SJSA1 (cell line): ENCODE measurements at regions not wholly inside any gene's neighbourhood (a gene's known extent, or its start where the extent isn't known, plus 50 kb on each side); places are given as distances from the start of the nearest gene placed in this dataset.

Experiments
- DNase-seq, 2 experiments: peaks; one replicate each; pipeline ENCODE4 v3.0.0-alpha.2; 2015 to 2020; ENCODE audit warnings: low spot score in 2 of 2, low read depth in 1 of 2
- H3K27ac ChIP-seq: fragments of 250-450 bp; sonication (Bioruptor Pico); 2 replicates; pipeline ENCODE4 v1.5.1; 2020; ENCODE audit warnings: mild to moderate bottlenecking, moderate library complexity
- H3K27me3 ChIP-seq: fragments of 250-450 bp; sonication (Bioruptor Pico); replicated peaks from 2 replicates; pipeline ENCODE4 v1.5.1; 2020; ENCODE audit warnings: mild to moderate bottlenecking, moderate library complexity
- H3K36me3 ChIP-seq: fragments of 250-450 bp; sonication (Bioruptor Pico); 2 replicates; pipeline ENCODE4 v1.5.1; 2020; ENCODE audit warnings: mild to moderate bottlenecking
- H3K4me1 ChIP-seq: fragments of 250-450 bp; sonication (Bioruptor Pico); replicated peaks from 2 replicates; pipeline ENCODE4 v1.6.1; 2021; ENCODE audit warnings: mild to moderate bottlenecking
- H3K4me3 ChIP-seq: fragments of 250-450 bp; sonication (Bioruptor Pico); 2 replicates; pipeline ENCODE4 v1.5.1; 2020; ENCODE audit warnings: mild to moderate bottlenecking
- H3K9me3 ChIP-seq: fragments of 250-450 bp; sonication (Bioruptor Pico); replicated peaks from 2 replicates; pipeline ENCODE4 v1.5.1; 2020; ENCODE audit warnings: mild to moderate bottlenecking

DNA sequence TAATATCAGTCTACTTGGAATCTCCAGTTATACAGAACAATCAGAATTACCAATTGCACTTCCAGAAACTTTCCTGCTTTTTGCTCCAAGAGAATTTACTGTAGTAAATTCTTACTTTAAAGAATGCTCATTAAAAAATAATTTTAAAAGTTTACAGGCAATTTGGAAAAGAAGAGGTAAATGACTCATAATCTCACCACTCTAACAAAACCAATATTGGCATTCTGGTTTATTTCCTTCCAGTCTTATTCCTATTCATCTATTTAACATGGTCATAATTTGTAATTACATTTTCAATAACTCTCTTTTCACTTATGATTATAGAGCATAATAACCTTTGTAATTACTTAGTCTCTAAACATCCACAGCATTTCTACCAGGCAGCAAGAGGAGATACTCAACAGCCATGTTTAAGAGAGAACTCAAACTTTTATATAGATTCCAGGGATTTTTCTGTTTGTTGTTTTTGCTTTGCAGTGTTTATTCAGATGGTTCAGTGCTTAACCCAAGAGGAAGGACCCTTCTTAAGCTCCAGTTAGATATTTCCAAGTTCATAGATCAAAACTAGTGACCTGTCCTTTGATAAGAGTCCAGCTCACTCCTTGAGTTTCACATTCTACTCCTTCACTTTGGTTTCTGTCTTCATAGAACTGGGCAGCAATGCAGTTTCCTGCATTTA is 464.7 kb downstream of the TXNL1 start:
- no peaks in the 10 kb centered on the region for H3K9me3 ChIP-seq
- H3K27me3 ChIP-seq = no peaks in the 10 kb centered on the region
- peaks cover 26% of the 10 kb centered on the region for H3K4me1 ChIP-seq
- DNase-seq = no peak
- no peaks in the 10 kb centered on the region for H3K36me3 ChIP-seq
- no peak overlapping the region for H3K4me3 ChIP-seq
- no peak overlapping the region for H3K27ac ChIP-seq

GRCh38 chr18:56172527-56172926 is 465.9 kb downstream of the TXNL1 start:
- Histone ChIP-seq H3K4me1 (peaks cover 38% of the 10 kb centered on the region), H3K9me3 (no peaks in the 10 kb centered on the region), H3K27ac (no peak overlapping the region), H3K4me3 (no peak overlapping the region), H3K36me3 (no peaks in the 10 kb centered on the region), H3K27me3 (no peaks in the 10 kb centered on the region)
- DNase-seq = no peak

GRCh38 chr18:56171848-56172247 is 466.5 kb downstream of the TXNL1 start:
- no peak for DNase-seq
- peaks cover 44% of the 10 kb centered on the region for H3K4me1 ChIP-seq
- H3K27me3 ChIP-seq = no peaks in the 10 kb centered on the region
- no peak overlapping the region for H3K4me3 ChIP-seq
- H3K36me3 ChIP-seq = no peaks in the 10 kb centered on the region
- no peak overlapping the region for H3K27ac ChIP-seq
- H3K9me3 ChIP-seq = no peaks in the 10 kb centered on the region

DNA sequence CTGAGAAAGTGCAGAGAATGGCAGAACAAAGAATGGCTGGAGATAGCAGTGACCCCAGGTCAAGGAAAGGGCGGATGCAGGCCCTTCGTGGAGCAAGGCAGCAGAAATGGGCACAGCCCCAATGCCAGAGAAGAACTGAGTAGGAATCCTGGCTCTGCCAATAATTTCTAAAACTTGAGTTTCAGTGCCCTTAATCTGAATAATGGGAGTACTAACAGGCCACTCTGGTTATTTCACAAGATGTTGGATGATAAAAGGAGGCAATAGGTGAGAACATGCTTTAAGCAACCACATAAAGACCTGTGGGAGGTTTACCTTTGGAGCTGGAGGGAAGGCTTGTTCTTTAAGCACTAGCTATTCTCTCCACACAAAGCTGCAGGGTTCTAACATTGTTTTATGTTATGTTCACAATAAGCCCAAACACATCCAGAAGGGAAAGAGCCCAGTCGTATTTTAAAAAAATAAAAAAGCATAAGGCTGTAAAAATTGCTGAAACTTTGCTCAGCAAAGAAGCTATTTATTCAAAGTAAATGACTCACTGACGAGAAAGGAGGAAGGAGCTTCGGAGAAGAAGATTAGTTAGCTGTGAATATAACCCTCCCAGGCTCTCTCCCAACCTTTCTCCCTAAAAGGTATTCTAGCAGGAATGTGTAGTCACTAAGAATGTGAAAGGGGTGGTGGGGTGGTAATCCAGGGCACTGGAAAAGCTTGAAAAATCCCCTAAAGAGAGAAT is 470.2 kb downstream of the TXNL1 start:
- Histone ChIP-seq H3K4me1 (peaks cover 49% of the 10 kb centered on the region), H3K4me3 (no peak overlapping the region), H3K27me3 (no peaks in the 10 kb centered on the region), H3K36me3 (no peaks in the 10 kb centered on the region), H3K9me3 (no peaks in the 10 kb centered on the region), H3K27ac (peak overlapping the region; percentile 81)
- peak; percentile 68 to 81 for DNase-seq

DNA sequence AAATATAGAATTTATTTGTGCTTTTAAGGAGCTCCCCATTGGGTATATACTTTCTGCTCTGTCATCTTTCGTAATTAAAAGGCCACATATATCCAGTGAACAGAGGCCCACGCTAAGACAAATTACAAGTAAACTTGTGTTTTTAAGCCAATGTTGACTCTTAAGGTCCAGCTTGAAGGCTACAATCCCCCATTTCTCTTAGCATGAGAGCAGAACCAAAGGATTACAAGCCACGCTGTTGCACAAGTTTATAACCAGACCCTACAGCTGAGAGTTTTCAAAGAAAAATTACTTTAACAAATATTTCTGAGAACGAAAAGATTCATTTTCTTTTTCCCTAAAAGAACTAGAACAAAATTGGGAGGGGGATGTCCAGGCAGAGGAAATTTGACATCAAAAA is 471.0 kb downstream of the TXNL1 start:
- Histone ChIP-seq H3K36me3 (no peaks in the 10 kb centered on the region), H3K9me3 (no peaks in the 10 kb centered on the region), H3K27ac (peak overlapping the region; percentile 81), H3K4me3 (no peak overlapping the region), H3K27me3 (no peaks in the 10 kb centered on the region), H3K4me1 (peaks cover 47% of the 10 kb centered on the region)
- no peak for DNase-seq

DNA sequence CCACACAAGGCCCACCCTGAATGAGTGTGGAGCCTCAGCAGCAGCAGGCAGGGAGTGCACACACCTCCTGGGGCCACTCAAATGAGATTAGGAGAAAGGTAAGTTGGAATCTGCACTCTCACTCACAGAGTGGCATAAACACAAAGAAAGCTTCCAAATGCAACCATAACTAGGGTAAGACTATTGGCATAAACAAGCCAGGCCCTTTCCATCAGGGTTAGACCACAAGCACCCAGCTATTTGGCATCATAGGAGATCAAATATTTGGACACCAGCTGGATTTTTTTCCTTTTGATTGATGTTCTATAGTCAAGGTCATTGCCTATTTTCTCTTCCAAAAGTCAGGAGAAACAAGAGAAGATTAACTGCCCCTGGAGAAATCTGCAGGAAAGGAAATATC is 471.5 kb downstream of the TXNL1 start:
- Histone ChIP-seq H3K27me3 (no peaks in the 10 kb centered on the region), H3K36me3 (no peaks in the 10 kb centered on the region), H3K27ac (peak overlapping the region; percentile 81; the same call in 1 of the 2 replicates), H3K9me3 (no peaks in the 10 kb centered on the region), H3K4me3 (no peak overlapping the region), H3K4me1 (peaks cover 47% of the 10 kb centered on the region)
- DNase-seq = no peak

- Histone ChIP-seq H3K36me3 (no peaks in the 10 kb centered on the region), H3K4me3 (no peak overlapping the region), H3K27ac (no peak overlapping the region), H3K27me3 (no peaks in the 10 kb centered on the region), H3K4me1 (peaks cover 54% of the 10 kb centered on the region), H3K9me3 (no peaks in the 10 kb centered on the region)
- no peak for DNase-seq
Measured at GRCh38 chr18:56165601-56166355, 472.6 kb downstream of the TXNL1 start.

DNA sequence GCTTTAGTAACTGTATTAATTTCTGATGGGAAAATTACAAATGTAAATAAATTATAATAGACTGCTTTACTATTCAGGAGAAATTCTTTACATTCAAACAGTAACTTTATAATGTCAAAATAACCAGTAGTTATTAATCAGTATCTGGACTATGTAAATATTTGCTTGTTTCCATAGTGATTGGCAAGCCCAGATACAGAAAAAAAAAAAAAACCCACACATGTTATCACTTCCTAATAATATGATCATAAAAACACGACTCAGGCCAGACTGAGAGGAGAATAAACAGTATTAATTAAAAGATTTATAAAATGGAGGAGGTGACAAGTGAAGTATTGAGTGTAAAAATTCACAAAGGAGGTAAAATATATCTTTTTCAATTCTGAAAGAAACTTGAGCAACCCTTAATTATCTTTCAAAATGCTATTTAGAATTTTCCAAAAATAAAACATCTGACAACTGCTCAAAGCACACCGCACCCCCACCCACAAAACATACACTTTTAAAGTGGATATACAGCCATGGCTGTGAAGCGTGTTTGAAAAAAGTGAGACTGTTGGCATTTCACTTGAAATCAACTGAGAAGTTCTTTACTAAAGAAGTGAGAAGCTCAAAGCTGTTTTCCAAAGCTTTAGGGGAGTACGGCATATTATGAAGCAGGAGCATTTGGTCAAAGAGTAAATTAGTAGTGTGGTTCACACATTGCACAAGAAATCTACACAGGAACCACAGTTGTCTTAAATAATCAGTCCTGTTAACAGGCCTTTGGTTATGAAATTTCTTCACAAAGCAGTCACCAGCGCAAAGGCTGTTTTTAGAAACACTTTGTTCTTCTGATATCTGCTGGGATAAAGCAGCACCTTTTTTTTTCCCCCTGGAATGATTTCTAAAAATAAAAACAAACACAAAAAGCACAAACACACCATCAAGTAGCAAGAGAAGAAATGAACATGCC is 475.8 kb downstream of the TXNL1 start:
- Histone ChIP-seq H3K27me3 (no peaks in the 10 kb centered on the region), H3K4me3 (no peak overlapping the region), H3K36me3 (no peaks in the 10 kb centered on the region), H3K4me1 (peaks cover 33% of the 10 kb centered on the region), H3K9me3 (no peaks in the 10 kb centered on the region), H3K27ac (no peak overlapping the region)
- no peak for DNase-seq

- Histone ChIP-seq H3K27ac (no peak overlapping the region), H3K4me3 (no peak overlapping the region), H3K36me3 (no peaks in the 10 kb centered on the region), H3K27me3 (no peaks in the 10 kb centered on the region), H3K4me1 (peaks cover 24% of the 10 kb centered on the region), H3K9me3 (no peaks in the 10 kb centered on the region)
- DNase-seq = no peak
Measured at GRCh38 chr18:56161566-56162260, 476.7 kb downstream of the TXNL1 start.

DNA sequence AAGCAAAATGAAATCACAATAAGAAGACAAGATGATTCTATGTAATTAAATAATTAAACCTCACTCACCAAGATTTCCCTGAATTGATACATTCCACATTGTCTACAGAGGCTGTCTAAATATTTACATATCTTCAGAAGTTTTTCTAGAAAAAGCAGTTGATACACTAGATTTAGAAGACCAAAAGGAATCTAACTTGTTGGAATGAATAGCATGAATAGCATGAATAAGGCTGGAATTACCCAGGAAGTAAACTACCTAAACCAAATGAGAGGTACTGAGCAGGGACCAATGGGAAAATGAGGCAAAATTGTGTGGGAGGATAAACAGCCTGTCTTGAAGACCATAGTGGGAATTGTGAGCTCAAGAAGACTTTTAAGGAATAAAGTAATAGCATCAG is 479.7 kb downstream of the TXNL1 start:
- Histone ChIP-seq H3K4me1 (peaks cover 13% of the 10 kb centered on the region; the same call in 1 of the 2 replicates), H3K27me3 (no peaks in the 10 kb centered on the region), H3K4me3 (no peak overlapping the region), H3K27ac (no peak overlapping the region), H3K36me3 (no peaks in the 10 kb centered on the region), H3K9me3 (no peaks in the 10 kb centered on the region)
- DNase-seq = no peak

DNA sequence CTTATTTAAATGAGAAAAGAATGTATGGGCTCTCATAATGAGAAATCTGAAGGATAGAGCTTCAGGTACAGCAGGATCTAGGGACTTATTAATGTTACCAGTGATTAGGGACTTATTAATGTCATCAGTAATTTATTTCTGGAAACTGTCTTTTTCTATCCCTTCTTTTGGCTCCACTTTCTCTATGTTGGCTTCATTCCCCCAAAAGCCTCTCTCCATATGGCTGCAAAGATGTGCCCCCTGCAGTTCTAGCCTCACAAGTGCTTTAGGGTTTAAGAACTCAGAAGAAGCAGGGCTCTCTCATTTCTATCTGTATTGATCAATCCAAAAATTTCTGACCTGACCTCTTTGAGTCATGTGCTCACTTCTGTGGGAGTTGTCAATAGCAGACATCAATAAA is 480.9 kb downstream of the TXNL1 start:
- H3K27me3 ChIP-seq = no peaks in the 10 kb centered on the region
- H3K36me3 ChIP-seq = no peaks in the 10 kb centered on the region
- no peak overlapping the region for H3K27ac ChIP-seq
- no peak overlapping the region for H3K4me3 ChIP-seq
- H3K9me3 ChIP-seq = no peaks in the 10 kb centered on the region
- H3K4me1 ChIP-seq = 0 out of 2 replicates have a peak, but pooled peaks cover 6% of the 10 kb centered on the region
- no peak for DNase-seq

DNA sequence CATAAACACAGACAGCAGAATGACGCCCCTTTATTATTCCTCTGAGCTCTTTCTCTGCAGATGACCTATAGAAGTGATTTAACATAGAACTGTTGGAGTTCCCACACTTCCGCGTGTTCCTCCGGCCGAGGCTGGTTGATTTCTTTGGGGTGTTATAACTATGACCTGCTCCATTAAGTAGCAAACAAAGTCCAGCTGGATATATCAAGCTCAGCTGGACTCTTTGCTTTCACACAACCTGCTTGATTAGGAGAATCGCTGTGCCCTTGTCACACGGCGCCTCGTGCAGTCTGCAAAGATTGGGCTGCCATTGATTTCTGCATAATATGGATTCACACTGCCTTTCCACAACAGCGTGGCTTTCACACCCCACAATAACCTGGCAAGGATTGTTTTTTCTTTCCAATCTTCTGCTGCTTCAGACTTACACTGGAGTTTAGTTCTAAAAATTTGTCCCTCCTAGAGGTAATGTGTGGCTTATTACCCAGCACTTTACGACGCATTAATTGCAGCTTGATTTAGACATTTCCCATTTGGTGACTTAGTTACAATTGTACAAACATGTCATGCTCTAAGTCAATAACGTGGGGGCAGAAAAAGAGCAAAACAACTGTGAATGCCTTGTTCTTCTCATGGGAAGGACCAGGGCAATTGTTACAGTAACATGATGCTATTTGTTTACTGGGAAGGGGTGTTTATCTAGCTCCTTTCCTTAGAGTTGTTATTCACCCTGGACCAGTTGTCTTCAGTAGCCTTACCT is 485.7 kb downstream of the TXNL1 start:
- no peak for DNase-seq
- no peaks in the 10 kb centered on the region for H3K27me3 ChIP-seq

More for the DNA sequence above, 485.7 kb downstream of the TXNL1 start:
- H3K9me3 ChIP-seq = no peaks in the 10 kb centered on the region
- H3K27ac ChIP-seq = no peak overlapping the region
- H3K36me3 ChIP-seq = no peaks in the 10 kb centered on the region
- peaks cover 16% of the 10 kb centered on the region for H3K4me1 ChIP-seq
- no peak overlapping the region for H3K4me3 ChIP-seq
